Brain microvascular endothelial cell (primary cell): ENCODE measurements at regions not wholly inside any gene's neighbourhood (a gene's known extent, or its start where the extent isn't known, plus 50 kb on each side); places are given as distances from the start of the nearest gene placed in this dataset.

Experiments
- DNase-seq: peaks from one replicate; pipeline ENCODE4 v3.0.0-alpha.2; 2020
- H3K27ac ChIP-seq: fragments of 250-450 bp; sonication (Bioruptor Pico); 2 replicates; pipeline ENCODE4 v1.5.1; 2020; ENCODE audit warnings: mild to moderate bottlenecking, moderate library complexity
- H3K27me3 ChIP-seq: fragments of 250-450 bp; sonication (Bioruptor Pico); replicated peaks from 2 replicates; pipeline ENCODE4 v1.5.1; 2020; ENCODE audit warnings: mild to moderate bottlenecking
- H3K36me3 ChIP-seq: fragments of 250-450 bp; sonication (Bioruptor Pico); replicated peaks from 2 replicates; pipeline ENCODE4 v1.5.1; 2020; ENCODE audit warnings: mild to moderate bottlenecking
- H3K4me3 ChIP-seq: 2 replicates; pipeline ENCODE4 v1.5.1; 2011; ENCODE audit warnings: low read depth, mild to moderate bottlenecking, control low read depth, low read length, moderate library complexity
- CTCF ChIP-seq: IDR thresholded peaks from 2 replicates; pipeline ENCODE4 v1.5.1; 2011; ENCODE audit warnings: low read depth, mild to moderate bottlenecking, moderate library complexity, low read length, control low read depth, inconsistent platforms; ENCODE audit errors: missing control alignments
- in situ Hi-C: cut with HindIII; loops from 2 replicates; pipeline ENCODE4 v1.10.0; 2017; ENCODE audit warnings: low sequenced_read_pairs, low pct_ligation_motif_present

DNA sequence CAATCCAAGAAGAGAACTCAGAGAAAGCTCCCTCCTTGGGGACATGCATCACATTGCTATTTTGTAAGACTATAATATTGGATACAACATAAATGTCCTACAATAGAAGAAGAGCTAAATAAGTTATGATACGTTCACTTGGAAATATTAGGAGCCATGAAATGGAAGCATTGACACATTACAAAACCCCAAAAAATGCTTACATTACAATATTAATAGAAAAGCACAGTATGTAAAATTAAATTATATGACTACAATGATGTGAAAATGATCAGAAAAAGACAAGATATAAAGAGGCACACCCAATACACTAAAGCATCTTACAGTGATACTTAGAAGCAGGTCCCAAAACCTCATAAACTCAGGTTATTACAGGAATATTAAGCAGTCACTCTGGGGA, 694.1 kb downstream of the TOX3 start:
- H3K27ac ChIP-seq = no peak overlapping the region
- no peaks in the 10 kb centered on the region for H3K36me3 ChIP-seq
- TF ChIP-seq CTCF = no peak

GRCh38 chr16:51851111-51851510, 695.8 kb downstream of the TOX3 start:
- no peak for DNase-seq
- Histone ChIP-seq H3K4me3 (no peak overlapping the region), H3K36me3 (no peaks in the 10 kb centered on the region), H3K27ac (no peak overlapping the region), H3K27me3 (no peaks in the 10 kb centered on the region)
- TF ChIP-seq CTCF = no peak
- in situ Hi-C loops = no loop called here

More for the DNA sequence above, 694.1 kb downstream of the TOX3 start:
- in situ Hi-C loops = no loop called here
- no peak for DNase-seq
- no peaks in the 10 kb centered on the region for H3K27me3 ChIP-seq
- H3K4me3 ChIP-seq = no peak overlapping the region

DNA sequence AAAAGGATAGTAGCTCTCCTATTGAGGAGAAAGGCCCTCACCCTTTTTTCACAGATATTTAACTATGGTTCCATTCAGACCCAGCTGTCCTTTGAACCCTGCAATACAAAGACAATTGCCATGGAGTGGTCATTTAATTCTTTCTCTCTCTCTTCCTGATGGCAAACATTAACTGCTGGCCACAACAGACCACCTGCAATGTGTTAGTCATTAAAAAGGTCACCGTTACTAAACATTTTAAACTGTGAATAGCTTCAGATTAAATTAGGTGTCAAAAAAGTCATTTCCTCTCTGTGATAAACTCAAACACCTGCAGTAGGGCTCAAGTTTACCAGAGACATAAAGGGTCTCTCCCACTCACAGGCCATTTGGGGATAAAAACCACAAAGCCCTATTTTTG, 697.2 kb downstream of the TOX3 start:
- TF ChIP-seq CTCF = no peak
- Histone ChIP-seq H3K4me3 (no peak overlapping the region), H3K27ac (no peak overlapping the region), H3K36me3 (no peaks in the 10 kb centered on the region), H3K27me3 (no peaks in the 10 kb centered on the region)
- DNase-seq = no peak
- in situ Hi-C loops = no loop called here

DNA sequence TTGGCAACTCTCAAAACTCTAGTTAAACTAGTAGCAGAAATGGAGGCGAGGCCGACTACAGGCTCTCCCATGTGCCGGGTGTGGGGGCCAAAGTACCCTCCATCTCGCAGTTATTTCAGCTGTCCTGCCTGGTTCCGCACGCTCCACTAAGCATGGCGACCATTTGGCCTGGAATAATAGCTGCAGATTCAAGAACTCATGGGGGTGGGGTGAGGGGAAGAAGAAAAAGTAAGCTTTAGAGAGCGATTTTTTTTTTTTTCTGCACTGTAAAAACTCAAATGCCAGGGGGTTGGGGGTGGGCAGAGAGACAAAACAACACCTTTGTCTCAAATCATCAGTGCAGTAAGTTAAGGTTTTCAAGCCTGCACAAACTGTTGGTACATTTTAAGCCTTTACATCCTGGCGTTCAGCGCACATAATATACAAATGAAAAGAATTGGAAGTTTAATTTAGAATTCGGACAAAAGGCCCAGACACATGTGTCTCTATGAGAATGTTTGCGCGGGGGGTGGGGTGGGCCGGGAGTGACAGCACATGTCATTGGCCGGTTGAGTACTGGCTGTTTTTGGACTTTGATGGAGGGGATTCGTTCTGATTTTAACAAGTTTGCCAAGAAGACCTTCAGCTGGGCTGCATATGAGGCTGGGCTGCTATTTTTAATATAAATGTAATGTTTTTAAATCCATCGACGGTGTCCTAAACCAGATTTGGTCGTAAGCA, 694.7 kb upstream of the SALL1 start:
- Histone ChIP-seq H3K4me3 (no peak overlapping the region), H3K36me3 (no peaks in the 10 kb centered on the region), H3K27me3 (no peaks in the 10 kb centered on the region), H3K27ac (no peak overlapping the region)
- in situ Hi-C loops = no loop called here
- DNase-seq = no peak
- TF ChIP-seq CTCF = no peak

- in situ Hi-C loops = no loop called here
Measured at GRCh38 chr16:51839727-51840462, 688.8 kb upstream of the SALL1 start.

More at GRCh38 chr16:51839727-51840462, 688.8 kb upstream of the SALL1 start:
- Histone ChIP-seq H3K4me3 (no peak overlapping the region), H3K36me3 (no peaks in the 10 kb centered on the region), H3K27me3 (no peaks in the 10 kb centered on the region), H3K27ac (no peak overlapping the region)
- no peak for DNase-seq
- TF ChIP-seq CTCF = no peak
